ENCODE measurements at regions not wholly inside any gene's neighbourhood (a gene's known extent, or its start where the extent isn't known, plus 50 kb on each side); places are given as distances from the start of the nearest gene placed in this dataset.

- DNase-seq: no peak
These were observed 356.6 kb upstream of the C9orf72 start for GRCh38 chr9:27929841-27930240.

- no peak for DNase-seq
These were observed 360.1 kb upstream of the C9orf72 start for GRCh38 chr9:27933210-27934025.

- no peak for DNase-seq
These were observed 361.2 kb upstream of the C9orf72 start for GRCh38 chr9:27934471-27934870.

- no peak for DNase-seq
These were observed 365.9 kb upstream of the C9orf72 start for GRCh38 chr9:27939186-27939585.

- no peak for DNase-seq
These were observed 367.3 kb upstream of the C9orf72 start for GRCh38 chr9:27940535-27940934.

- DNase-seq: no peak
These were observed 370.2 kb upstream of the C9orf72 start for GRCh38 chr9:27943501-27943900.

GRCh38 chr9:27945386-27945785 is 372.1 kb upstream of the C9orf72 start:
- DNase-seq: no peak

GRCh38 chr9:27950382-27950781 is 377.1 kb upstream of the C9orf72 start:
- no peak for DNase-seq

- DNase-seq: no peak
These were observed 381.6 kb upstream of the C9orf72 start for GRCh38 chr9:27954858-27955257.

GRCh38 chr9:27963836-27964235 is 390.6 kb upstream of the C9orf72 start:
- DNase-seq: no peak

- no peak for DNase-seq
These were observed 393.9 kb upstream of the C9orf72 start for GRCh38 chr9:27967210-27967609.

GRCh38 chr9:27977931-27978330 is 404.6 kb upstream of the C9orf72 start:
- no peak for DNase-seq

GRCh38 chr9:27985714-27986113 is 412.4 kb upstream of the C9orf72 start:
- DNase-seq: no peak

- no peak for DNase-seq
These were observed 417.2 kb upstream of the C9orf72 start for GRCh38 chr9:27990524-27990923.

- no peak for DNase-seq
These were observed 417.9 kb upstream of the C9orf72 start for GRCh38 chr9:27991221-27991620.

- no peak for DNase-seq
These were observed 427.8 kb upstream of the C9orf72 start for GRCh38 chr9:28001096-28001495.

GRCh38 chr9:28004900-28005299 is 431.6 kb upstream of the C9orf72 start:
- DNase-seq: no peak

GRCh38 chr9:28005779-28006178 is 432.5 kb upstream of the C9orf72 start:
- no peak for DNase-seq

- DNase-seq: no peak
These were observed 434.0 kb upstream of the C9orf72 start for GRCh38 chr9:28007097-28007817.

GRCh38 chr9:28014212-28014611 is 440.9 kb upstream of the C9orf72 start:
- no peak for DNase-seq

- DNase-seq: no peak
These were observed 451.4 kb upstream of the C9orf72 start for GRCh38 chr9:28024676-28025075.

GRCh38 chr9:28025186-28025585 is 451.9 kb upstream of the C9orf72 start:
- no peak for DNase-seq

- DNase-seq: no peak
These were observed 458.4 kb upstream of the C9orf72 start for GRCh38 chr9:28031521-28032267.

GRCh38 chr9:28032268-28032590 is 458.9 kb upstream of the C9orf72 start:
- DNase-seq: no peak

All from amniotic stem cell (primary cell).